ENCODE measurements at regions not wholly inside any gene's neighbourhood (a gene's known extent, or its start where the extent isn't known, plus 50 kb on each side); places are given as distances from the start of the nearest gene placed in this dataset.

GRCh38 chr3:197456261-197457091 lies 99.3 kb downstream of the BDH1 start:
- TF ChIP-seq POLR2AphosphoS5 (IDR thresholded peaks at IDR 0.05; ENCODE audit: low read depth, low read length) (no peak), TAF1 (IDR thresholded peaks at IDR 0.05; ENCODE audit: borderline replicate concordance, low read depth, low read length) (peak; percentile 30; the same call in 1 of the 2 replicates), POLR2A (IDR thresholded peaks at IDR 0.05; ENCODE audit: low read depth, low read length) (peak; percentile 50; the same call in 1 of the 2 replicates)
